NCI-H82 treated with DMSO at 0.1 percent for 48 hours (cell line): ENCODE measurements at regions not wholly inside any gene's neighbourhood (a gene's known extent, or its start where the extent isn't known, plus 50 kb on each side); places are given as distances from the start of the nearest gene placed in this dataset.

Experiments
- DNase-seq: peaks from one replicate; lab custom pipeline; 2025; ENCODE audit not compliant: unreplicated experiment; lab: John Stamatoyannopoulos, UW

DNA sequence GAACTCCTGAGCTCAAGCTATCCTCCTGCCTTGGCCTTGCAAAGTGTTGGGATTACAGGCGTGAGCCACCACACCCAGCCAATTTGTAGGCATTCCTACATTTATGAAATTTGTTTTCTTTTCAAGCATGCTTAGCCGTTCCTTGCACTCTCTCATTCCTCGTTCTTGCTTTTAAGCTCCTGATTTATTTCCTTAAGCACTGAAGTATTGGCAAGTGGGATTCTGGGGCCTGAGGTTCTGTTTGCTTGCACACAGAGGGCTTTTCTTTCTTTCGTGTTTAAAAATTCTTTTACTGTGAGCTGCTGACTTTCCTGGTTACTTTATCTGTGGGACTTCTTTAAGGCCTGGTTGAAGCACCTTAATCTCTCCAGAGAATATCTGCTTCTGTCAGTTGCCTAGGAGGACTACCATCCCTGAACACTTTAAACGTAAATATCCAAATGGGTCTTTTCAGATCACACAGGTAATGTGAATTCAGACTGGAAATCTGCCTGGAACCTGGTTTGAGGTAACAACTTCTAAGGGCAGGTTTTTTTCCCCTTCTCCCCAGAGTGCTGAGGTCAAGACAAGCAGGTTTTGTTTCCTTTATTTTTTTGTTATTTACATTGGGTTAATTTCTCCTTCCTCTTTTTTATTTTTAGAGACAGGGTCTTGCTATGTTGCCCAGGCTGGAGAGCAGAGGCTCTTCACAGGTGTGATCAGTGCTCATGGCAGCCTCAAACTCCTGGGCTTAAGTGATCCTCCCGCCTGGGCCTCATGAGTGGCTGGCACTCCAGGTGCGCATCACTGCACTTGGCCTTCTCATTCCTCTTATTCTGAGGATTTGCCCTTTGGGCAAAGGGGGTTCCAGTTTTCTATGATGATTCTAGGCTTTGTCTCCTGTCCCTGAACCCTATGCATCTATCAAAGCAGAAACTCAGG lies 102.9 kb downstream of the PFKFB3 start:
- no peak for DNase-seq

DNA sequence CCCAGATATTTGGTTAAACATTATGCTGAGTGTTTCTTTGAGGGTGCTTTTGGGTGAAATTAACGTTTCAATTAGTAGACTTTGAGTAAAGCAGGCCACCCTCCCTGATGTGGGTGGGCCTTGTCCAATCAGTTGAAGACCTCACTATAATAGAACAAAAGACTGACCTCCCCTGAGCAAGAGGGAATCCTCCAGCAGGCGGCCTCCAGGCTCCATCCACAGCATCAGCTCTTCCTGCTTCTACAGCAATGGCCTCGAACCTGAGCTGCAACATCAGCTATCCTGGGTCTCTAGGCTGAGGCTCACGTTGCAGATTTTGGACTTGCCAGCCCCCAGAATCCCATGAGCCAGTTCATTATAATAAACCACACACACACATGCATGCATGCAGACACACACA lies 104.2 kb downstream of the PFKFB3 start:
- DNase-seq = no peak

DNA sequence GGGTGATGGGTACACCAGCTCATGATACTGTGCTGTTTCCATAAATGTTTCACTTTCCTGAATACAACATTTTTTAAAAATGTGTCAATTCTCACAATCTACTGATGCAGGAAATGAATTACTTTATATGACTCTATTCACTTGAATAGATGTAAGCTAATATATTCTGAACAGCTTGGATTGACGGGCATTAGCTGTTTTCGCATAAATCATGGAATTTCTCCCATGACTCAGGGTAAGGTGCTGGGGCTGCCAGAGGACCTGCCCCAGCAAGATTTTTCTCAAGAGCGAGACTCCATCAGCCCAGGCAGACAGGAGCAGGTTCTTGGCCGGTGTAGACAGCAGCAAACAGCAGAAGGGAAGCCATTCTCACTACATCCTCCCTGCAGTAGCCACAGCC lies 107.1 kb downstream of the PFKFB3 start:
- no peak for DNase-seq

DNA sequence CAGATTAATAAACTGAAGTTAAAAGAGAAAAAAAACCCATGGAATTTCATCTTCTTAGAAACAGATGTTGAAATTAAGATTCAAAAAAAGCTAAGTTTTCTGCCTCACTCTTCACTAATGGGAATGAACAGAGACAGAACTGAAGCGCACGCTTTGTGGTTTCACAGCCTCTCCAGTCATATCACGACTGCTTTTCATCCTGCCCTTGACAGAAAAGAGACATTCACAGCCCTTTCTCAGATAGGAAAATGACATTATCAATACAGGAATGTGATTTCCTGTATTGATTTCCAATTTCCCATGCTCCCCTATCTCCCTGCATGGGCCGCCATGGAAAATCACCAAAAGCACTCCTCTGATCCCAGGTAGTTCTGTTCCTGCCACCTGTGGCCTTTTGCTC lies 108.2 kb downstream of the PFKFB3 start:
- no peak for DNase-seq

DNA sequence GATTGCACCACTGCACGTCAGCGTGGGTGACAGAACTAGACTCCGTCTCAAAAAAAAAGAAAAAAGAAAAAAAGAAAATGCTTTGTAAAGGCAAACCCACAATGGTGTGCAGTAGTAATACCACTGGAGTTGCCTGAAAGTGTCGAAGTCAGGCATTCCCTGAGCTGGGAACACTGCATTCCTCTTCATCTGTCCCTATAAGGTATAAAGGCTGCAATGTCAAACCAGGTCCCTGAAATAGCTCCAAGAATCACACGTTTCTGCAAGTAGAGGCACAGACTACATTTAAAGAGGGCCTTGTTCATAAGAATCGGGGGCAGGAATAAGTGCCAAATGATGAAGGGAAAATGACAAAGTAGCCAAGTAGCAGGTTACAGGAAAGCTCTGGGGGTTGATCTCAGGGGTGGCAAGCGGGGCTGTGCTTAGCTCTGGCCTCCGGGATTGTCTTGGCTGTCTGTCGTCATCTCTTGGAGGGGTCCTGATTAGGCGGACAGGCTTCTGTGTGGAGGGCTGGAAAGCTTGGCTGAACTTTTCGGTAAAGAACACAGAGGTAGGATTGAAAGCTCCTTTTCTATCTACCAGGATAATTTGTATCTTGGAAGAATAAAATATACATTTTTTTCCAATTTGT lies 109.1 kb downstream of the PFKFB3 start:
- DNase-seq = no peak

DNA sequence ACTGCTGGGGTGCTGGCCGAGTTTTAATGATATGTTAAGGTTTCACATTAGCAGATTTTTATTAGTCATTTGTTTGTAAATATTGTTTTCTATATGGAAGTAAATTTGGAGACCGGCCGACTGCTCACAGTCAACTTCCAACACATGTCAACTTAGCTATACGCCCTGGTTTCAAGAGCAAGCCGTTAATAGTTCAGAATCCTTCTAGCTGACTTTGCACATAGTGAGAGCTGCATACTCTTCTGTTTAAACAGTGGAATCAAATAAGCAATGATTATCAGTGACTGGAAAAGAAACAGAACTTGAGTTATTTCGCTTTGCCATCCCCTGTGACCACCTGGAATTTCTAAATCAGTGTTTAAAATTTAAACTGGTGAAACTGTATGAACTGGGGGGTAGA lies 109.9 kb downstream of the PFKFB3 start:
- no peak for DNase-seq

DNA sequence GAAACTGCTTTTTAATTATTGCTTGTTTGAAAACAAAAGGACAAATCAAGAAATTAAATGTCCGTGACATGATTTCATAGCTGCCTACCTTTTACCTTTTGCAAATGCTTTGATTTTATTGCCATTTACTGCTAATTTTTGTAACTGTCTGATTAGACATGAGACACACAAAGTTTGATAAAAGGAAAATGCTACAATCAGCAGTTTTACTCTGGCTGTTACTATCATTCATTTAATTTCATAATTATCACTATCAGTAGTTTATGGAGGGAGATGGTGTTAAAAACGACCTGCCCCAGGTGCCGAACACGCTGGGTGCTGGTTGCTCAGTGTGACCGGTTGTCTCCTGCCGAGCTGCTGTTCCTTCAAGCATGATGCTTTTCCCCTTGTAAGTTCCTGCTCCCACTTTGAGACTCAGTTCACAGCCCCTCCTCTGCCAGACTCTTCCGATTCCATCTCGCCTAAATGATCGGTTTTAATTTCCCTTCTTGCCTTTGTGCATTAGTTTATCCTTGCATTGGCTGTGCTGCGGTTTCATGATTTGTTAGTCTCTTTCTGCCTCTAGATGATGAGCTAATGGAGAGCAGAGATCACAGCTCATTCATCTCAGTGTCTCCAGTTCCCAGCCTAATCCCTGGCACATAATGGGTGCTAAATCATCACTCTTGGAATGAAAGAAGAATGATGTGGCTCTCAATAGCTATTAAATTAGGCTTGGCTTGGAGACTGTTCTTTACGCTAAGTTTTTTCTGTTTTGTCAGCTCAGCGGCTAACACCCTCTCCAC lies 110.6 kb downstream of the PFKFB3 start:
- DNase-seq = no peak

DNA sequence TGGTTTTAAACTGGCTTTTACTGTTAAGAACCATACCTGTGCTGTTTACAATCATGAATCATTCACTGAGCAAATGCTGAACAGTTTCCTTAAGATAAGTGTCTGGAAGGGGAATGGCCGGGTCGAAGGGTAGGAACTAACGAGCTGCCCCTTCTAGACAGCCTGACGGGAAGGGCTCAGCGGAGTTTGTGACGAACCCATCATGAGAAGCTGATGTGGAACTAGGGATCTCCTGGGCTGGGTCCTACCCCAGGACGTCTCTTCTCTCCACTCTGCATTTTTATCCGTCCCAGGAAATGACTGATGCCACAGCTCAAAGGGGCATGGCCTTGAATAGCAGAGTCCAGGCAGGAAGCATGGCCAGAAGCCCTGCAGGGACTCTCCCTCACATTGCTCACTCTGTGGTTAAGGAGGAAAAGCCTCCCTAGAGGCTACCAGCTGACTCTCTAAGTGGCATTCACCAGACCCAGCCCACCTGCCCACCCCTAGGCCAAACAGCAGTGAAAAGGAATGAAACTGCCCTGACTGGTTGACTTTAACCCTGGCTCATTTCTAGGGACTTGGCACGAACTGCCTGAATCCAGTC lies 112.0 kb downstream of the PFKFB3 start:
- DNase-seq = no peak

DNA sequence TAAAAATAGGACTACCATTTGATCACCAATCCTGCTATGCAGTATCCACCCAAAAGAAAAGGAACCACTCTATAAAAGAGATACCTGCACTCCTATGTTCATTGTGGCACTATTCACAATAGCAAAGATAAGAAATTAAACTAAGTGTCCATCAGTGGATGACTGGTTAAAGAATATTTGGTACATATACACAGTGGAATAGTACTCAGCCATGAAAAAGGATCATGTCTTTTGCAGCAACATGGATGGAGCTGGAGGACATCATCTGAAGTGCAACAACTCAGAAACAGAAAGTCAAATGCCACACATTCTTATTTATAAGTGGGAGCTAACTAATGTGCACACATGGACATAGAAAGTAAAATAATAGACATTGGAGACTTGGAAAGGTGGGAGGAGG lies 116.4 kb downstream of the PFKFB3 start:
- no peak for DNase-seq

DNA sequence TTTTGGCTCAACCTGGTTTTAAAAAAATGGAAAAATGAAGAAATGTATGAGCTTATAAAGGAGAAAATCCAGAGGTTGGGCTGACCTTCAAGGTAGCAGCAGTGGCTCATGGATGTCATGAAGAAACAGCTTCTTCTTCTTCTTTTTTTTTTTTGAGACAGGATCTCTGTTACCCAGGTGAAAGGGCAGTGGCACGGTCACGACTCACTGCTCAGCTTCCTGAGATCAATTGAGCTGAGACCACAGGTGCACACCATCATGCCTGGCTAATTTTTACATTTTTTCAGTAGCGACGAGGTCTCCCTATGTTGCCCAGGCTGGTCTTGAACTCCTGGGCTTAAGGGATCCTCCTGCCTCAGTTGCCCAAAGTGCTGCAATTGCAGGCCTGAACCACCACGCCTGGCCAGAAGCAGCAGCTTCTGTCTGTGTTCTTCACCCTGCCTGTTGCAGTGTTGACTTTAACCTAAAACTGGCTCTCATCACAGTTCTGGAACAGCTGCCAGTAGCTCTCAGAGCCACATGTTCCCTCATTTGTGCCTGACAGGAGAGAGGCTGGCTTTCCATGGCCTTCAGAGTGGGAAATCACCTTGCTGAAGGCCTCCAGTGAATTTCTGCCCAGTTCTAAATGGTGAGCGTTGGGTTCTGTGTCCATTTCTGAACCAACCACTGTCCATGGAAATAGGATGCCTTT lies 117.7 kb downstream of the PFKFB3 start:
- no peak for DNase-seq

DNA sequence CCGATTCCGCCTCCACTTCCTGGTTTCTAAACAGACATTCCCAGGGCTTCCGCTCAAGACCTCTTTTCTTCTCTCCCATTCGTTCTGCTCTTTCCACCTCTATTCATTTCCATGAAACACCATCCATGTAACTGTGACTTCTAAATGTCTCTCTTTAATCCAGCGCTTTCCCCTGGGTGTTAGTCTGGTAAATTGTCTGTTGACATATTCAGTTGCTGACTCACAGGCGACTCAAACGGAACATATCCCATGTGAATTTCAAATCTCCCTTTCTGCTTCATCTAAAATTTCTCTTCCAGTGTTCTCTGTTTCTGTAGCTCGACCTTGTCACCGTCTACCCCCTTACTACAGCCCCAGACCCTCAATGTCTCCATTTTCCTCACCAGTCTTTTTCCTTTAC lies 119.1 kb downstream of the PFKFB3 start:
- DNase-seq = no peak

DNA sequence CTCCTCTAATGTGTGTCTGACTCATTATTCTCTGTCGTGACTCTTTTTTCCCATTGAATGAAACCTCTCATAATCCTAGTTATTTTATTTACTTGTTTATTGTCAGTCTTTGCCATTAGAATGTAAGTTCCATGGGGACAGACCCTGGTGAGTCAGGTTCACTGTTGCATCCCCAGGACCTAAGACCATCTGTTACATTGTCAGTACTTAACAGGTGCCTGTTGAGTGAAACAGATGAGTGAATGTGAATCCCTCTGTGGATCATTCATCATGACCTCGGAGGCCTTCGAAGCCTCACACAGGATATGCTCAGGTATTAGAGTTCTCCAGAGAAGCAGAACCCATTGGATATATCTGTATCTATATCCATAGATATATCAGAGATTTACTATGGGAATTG lies 120.1 kb downstream of the PFKFB3 start:
- DNase-seq = no peak

DNA sequence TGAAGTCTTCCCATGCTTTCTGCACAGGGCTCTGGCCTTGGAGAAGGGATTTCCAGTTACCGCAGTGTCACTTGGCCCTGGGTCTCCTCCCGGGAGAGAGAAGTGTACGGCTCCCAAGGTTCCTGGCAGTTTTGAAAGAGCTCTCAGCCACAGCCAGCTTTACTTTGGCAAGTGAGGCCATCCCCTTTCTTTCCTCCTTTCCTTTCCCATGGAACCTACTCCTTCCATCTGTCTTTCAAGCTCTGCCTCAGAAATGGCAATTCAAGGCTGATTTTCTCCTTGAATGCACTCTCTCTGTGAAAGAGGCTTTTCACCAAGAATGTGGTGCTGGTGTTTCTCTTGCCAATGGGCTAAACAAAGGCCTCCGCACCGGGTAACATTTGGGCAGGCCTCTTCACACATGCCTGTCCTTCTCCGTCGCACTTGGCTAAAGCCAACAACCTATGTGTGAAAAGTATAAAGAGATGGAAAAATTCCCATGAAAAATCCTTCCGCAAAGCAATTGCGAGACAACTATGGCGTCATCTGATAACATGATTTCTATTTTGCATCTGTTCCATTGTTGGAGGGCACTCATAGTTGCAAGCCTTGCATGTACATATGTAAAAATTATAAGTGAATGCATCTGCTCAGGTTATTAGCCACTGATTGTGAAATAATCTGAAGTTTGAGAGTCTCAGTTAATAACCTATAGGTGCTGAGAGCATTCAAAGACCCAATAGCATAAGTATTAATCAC lies 125.4 kb downstream of the PFKFB3 start:
- DNase-seq = no peak

DNA sequence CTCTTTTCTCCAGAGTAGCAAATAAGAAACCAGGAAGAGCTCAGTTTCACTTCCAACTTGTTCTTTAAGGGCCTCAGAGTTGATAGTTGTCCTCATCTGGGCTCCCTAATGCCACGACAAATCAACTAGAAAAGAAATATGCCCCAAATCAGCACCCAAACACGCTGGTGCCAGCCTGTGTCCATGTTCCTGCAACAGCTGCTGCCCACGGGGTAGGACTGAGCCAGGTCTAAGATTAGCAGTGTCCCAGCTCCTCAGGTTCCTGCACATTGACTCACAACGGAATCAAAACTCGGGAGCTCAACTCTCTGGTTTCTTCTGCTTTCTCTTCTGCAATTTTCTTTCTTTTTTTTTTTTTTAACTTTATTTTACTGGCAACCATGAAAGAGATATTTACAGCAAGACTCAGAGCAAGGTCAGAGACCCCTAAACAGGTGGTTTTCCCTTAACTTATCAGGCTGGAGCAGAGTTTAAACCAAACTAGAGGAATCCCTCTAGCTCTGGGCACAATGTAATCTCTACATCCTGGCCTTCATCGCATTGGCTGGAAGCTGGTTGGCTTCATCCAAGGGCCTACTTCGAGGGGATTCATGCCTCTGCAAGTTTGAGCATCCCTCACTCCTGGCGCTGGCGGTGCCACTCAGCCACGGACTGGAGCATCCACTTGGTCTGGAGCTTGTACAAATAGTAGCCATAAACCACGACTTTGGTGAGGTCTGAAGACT lies 126.1 kb downstream of the PFKFB3 start:
- DNase-seq = no peak

DNA sequence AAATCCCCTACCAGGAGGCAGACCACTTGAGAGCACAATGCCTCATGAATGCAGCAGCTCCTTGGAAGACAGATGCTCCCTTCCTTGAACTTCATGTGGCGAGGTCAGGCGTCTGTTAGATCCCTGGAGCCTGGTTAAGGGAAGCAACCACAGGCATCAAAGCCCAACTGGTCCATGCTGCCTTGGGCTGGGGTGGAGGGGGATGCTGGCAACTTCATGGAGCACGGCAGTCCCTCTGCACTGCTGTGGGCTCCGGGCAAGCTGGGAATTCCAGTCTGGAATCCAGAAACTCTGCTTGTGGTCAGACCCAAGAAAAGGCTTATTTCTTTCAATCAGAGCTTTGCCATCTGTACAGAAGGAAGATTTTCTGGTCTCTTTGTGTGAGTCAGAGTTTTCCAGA lies 130.4 kb downstream of the PFKFB3 start:
- no peak for DNase-seq

DNA sequence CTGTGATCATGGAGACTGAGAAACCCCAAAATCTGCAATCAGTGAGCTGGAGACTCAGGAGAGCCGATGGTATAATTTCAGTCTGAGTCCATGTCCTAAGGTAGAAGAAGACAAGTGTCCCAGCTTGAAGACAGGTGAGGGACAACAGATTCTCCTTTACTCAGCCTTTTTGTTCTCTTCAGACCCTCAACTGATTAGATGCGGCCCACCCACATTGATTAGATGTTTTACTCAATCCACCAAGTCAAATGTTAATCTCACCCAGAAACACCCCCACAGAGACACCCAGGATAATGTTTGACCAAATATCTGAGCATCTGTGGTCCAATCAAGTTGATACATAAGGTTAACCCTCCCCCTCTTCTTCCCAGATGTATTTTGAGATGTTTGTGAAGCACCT lies 131.2 kb downstream of the PFKFB3 start:
- no peak for DNase-seq

DNA sequence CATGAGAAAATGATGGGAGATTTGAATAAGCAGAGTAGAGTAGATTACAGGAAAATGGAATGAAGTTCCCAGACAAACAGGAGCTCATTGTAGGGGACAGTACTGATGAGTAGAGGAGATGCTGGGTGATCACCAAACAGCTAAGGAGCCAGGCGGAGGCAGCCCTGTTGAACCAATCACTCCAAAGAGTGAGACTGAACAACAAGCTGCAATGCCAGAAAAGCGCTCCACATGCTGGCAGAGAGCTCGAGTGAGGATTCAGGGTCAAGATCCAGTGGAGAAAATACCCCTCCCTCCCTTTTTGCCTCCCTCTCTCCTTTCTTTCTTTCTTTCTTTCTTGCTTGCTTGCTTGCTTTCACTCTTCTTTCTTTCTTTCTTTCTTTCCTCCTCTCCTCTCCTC lies 133.3 kb downstream of the PFKFB3 start:
- DNase-seq = no peak

DNA sequence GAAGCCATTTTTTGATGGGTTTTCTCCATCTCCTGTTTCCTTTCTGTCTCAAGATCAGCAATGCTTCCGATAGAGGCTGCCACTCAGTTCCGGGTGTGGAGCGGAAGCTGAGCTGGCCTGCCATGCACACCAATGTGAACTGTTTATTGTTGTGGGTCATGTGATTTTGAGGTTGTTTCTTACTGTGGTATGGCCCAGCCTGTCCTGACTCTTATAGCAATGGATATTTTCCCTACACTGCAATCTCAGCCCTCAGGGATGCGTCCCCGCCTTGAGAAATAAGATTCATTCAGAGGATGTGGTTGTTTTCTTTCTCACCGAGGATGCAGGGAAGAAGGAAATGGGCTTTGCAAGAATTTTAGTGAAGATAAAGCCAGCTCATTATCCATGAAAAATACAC lies 134.7 kb downstream of the PFKFB3 start:
- DNase-seq = no peak

DNA sequence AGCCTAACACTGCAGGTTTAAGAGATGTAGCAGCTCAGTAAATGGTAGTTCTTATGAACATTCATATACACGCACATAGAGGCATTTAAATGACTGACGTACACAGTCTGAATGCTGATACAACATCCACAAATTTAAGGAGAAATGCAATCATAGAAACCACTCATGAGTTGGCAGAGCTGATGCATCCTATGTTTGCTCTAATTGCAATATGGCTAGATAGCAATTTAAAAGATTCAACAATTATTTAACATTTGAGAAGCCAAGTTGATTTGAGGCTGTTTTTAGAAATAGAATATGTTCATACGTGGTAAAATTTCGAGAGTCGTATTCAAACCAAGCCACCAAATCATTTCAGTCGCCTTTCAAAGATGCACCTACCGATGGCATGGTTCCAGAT lies 135.6 kb downstream of the PFKFB3 start:
- no peak for DNase-seq

DNA sequence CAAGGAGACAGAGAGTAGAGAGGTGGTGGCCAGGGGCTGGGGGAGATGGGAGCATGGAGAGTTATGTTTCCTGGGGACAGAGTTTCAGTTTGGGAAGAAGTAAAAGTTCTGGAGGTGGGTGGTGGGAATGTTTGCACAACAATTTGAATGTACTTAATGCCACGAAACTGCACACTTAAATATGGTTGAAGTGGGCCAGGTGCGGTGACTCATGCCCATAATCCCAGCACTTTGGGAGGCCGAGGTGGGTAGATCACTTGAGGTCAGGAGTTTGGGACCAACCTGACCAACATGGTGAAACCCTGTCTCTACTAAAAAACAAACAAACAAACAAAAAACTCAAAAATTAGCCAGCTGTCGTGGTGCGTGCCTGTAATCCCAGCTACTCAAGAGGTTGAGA lies 137.2 kb downstream of the PFKFB3 start:
- DNase-seq = no peak
